WERI-Rb-1 (cell line): ENCODE measurements at regions not wholly inside any gene's neighbourhood (a gene's known extent, or its start where the extent isn't known, plus 50 kb on each side); places are given as distances from the start of the nearest gene placed in this dataset.

Experiments
- DNase-seq: peaks from one replicate; pipeline ENCODE4 v3.0.0-alpha.2; 2020
- H3K27ac ChIP-seq: fragments of 250-450 bp; sonication (Bioruptor Pico); 2 replicates; pipeline ENCODE4 v1.5.1; 2020; ENCODE audit warnings: mild to moderate bottlenecking, moderate library complexity
- H3K27me3 ChIP-seq: fragments of 250-450 bp; sonication (Bioruptor Pico); 2 replicates; pipeline ENCODE4 v1.5.1; 2021; ENCODE audit warnings: mild to moderate bottlenecking, low read depth, moderate library complexity; ENCODE audit not compliant: insufficient read depth, severe bottlenecking
- H3K36me3 ChIP-seq: fragments of 250-450 bp; sonication (Bioruptor Pico); 2 replicates; pipeline ENCODE4 v1.5.1; 2020; ENCODE audit warnings: mild to moderate bottlenecking, moderate library complexity
- H3K4me3 ChIP-seq: 2 replicates; pipeline ENCODE4 v1.5.1; 2011; ENCODE audit warnings: low read depth, mild to moderate bottlenecking, control low read depth, low read length
- H3K9me3 ChIP-seq: fragments of 250-450 bp; sonication (Bioruptor Pico); 2 replicates; pipeline ENCODE4 v1.5.1; 2021; ENCODE audit warnings: mild to moderate bottlenecking, moderate library complexity; ENCODE audit not compliant: severe bottlenecking
- CTCF ChIP-seq: IDR thresholded peaks from 2 replicates; pipeline ENCODE4 v1.5.1; 2011; ENCODE audit warnings: low read depth, mild to moderate bottlenecking, control low read depth, inconsistent platforms, low read length

GRCh38 chr6:166830185-166830890, 126.0 kb downstream of the RNASET2 start:
- H3K27me3 ChIP-seq: no peaks in the 10 kb centered on the region
- no peak for TF ChIP-seq CTCF
- no peaks in the 10 kb centered on the region for H3K9me3 ChIP-seq
- H3K4me3 ChIP-seq: no peak overlapping the region
- DNase-seq: no peak
- no peak overlapping the region for H3K27ac ChIP-seq
- H3K36me3 ChIP-seq: no peaks in the 10 kb centered on the region

- H3K36me3 ChIP-seq: no peaks in the 10 kb centered on the region
- no peak for TF ChIP-seq CTCF
- no peak overlapping the region for H3K4me3 ChIP-seq
- no peak overlapping the region for H3K27ac ChIP-seq
- no peaks in the 10 kb centered on the region for H3K27me3 ChIP-seq
- DNase-seq: no peak
- H3K9me3 ChIP-seq: no peaks in the 10 kb centered on the region
Measured at GRCh38 chr6:166826264-166826663, 130.1 kb downstream of the RNASET2 start.

- Histone ChIP-seq H3K36me3 (no peaks in the 10 kb centered on the region), H3K4me3 (no peak overlapping the region), H3K27me3 (no peaks in the 10 kb centered on the region), H3K9me3 (no peaks in the 10 kb centered on the region), H3K27ac (no peak overlapping the region)
- no peak for TF ChIP-seq CTCF
- no peak for DNase-seq
Measured at GRCh38 chr6:166825553-166826145, 130.7 kb downstream of the RNASET2 start.

- Histone ChIP-seq H3K27ac (no peak overlapping the region), H3K27me3 (no peaks in the 10 kb centered on the region), H3K9me3 (no peaks in the 10 kb centered on the region), H3K36me3 (no peaks in the 10 kb centered on the region), H3K4me3 (no peak overlapping the region)
- no peak for TF ChIP-seq CTCF
- DNase-seq: no peak
Measured at GRCh38 chr6:166824880-166825250, 131.5 kb downstream of the RNASET2 start.

DNA sequence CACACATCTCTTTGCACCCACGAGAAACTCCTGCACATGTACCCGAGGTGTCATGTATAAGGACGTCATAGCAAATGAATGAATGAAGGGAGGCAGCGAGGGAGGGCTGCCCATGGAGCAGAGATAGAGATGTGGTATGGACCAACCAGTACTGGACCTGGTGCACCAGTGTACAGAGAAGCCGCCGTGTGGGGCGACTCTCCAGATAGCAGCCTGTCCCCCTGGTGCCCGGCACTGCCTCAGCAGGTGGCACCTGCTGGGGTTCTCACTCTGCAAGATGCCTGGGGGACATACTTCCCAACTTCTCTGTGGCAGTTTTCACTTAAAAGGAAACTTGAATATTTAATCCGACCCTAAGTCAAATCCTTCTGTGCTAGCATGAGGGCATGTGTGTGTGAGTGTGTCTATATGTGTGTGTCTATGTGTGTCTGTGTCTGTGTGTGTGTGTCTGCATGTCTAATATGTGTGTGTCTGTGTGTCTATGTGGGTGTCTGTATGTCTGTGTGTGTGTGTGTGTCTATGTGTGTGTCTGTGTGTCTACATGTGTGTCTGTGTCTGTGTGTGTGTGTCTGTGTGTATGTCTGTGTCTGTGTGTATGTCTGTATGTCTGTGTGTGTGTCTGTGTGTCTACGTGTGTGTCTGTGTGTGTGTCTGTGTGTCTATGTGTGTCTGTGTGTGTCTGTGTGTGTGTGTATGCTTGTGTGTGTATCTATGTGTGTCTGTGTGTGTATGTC, 132.0 kb downstream of the RNASET2 start:
- no peak overlapping the region for H3K4me3 ChIP-seq
- TF ChIP-seq CTCF: no peak

More for the DNA sequence above, 132.0 kb downstream of the RNASET2 start:
- no peak overlapping the region for H3K27ac ChIP-seq
- no peaks in the 10 kb centered on the region for H3K9me3 ChIP-seq
- H3K36me3 ChIP-seq: no peaks in the 10 kb centered on the region
- no peak for DNase-seq
- no peaks in the 10 kb centered on the region for H3K27me3 ChIP-seq
